Activated CD8-positive, alpha-beta T cell treated with anti-CD3 and anti-CD28 coated beads for 36 hours (primary cell): ENCODE measurements at regions not wholly inside any gene's neighbourhood (a gene's known extent, or its start where the extent isn't known, plus 50 kb on each side); places are given as distances from the start of the nearest gene placed in this dataset.

Source experiments
- ATAC-seq: fragments of 200-7000 bp; cut with Tn5 transposase; one replicate; pipeline ENCODE4 v1.10.0; 2021; ENCODE audit warnings: mild to moderate bottlenecking, moderate library complexity
- CTCF ChIA-PET: fragments of 350-600 bp; sonication (Branson Sonifier 250); formaldehyde crosslinking; loops from one replicate; lab custom pipeline; 2021; ENCODE audit warnings: antibody characterized with exemption; lab: Charles Lee
- POLR2A ChIA-PET: fragments of 350-600 bp; sonication (Branson Sonifier 250); formaldehyde crosslinking; loops from one replicate; lab custom pipeline; 2021; ENCODE audit warnings: antibody characterized with exemption; lab: Charles Lee
- DNase-seq: peaks from one replicate; pipeline ENCODE4 v3.0.0-alpha.2; 2020
- H3K27ac Mint-ChIP-seq: one replicate; pipeline ENCODE4 v1.8.0; 2021; ENCODE audit warnings: mild to moderate bottlenecking, mixed read lengths
- H3K27me3 Mint-ChIP-seq: one replicate; pipeline ENCODE4 v1.8.0; 2021; ENCODE audit warnings: mixed read lengths
- H3K36me3 Mint-ChIP-seq: one replicate; pipeline ENCODE4 v1.8.0; 2021; ENCODE audit warnings: low read depth, mixed read lengths
- H3K4me1 Mint-ChIP-seq: one replicate; pipeline ENCODE4 v1.8.0; 2021; ENCODE audit warnings: low read depth, mixed read lengths
- H3K4me3 Mint-ChIP-seq: one replicate; pipeline ENCODE4 v1.8.0; 2021; ENCODE audit warnings: mild to moderate bottlenecking, moderate library complexity, mixed read lengths
- H3K9me3 Mint-ChIP-seq: one replicate; pipeline ENCODE4 v1.8.0; 2021; ENCODE audit warnings: mixed read lengths
- CTCF ChIP-seq: fragments of 200-600 bp; IDR thresholded peaks from one replicate; pipeline ENCODE4 v1.8.0; 2022; ENCODE audit warnings: antibody characterized with exemption, mild to moderate bottlenecking
- intact Hi-C: fragments of 100-400 bp; cut with micrococcal nuclease; formaldehyde crosslinking; loops from one replicate; pipeline ENCODE4 v1.10.0; 2022

GRCh38 chr19:13712767-13713201, 51.5 kb upstream of the MRI1 start:
- Mint-ChIP-seq H3K9me3 (peaks cover 5% of the 10 kb centered on the region), H3K4me3 (no peak overlapping the region), H3K27me3 (peaks cover 9% of the 10 kb centered on the region), H3K27ac (no peak overlapping the region), H3K36me3 (no peaks in the 10 kb centered on the region), H3K4me1 (no peaks in the 10 kb centered on the region)
- ChIA-PET POLR2A (interaction anchor here (0.6 kb wide), 1 partner anchor 9 kb away, joined by 3 read pairs; no protein-coding TSS in a partner anchor), CTCF (no interaction called here)
- no peak for TF ChIP-seq CTCF
- DNase-seq (no peak), ATAC-seq (no peak)
- intact Hi-C loops = no loop called here

GRCh38 chr19:13707915-13708314, 56.4 kb upstream of the MRI1 start:
- no peak for TF ChIP-seq CTCF
- intact Hi-C loops = no loop called here
- DNase-seq = no peak
- CTCF ChIA-PET = no interaction called here
- no peaks in the 10 kb centered on the region for H3K4me1 Mint-ChIP-seq
- no peak for ATAC-seq
- POLR2A ChIA-PET = no interaction called here
- no peak overlapping the region for H3K4me3 Mint-ChIP-seq
- H3K27ac Mint-ChIP-seq = no peak overlapping the region
- H3K9me3 Mint-ChIP-seq = no peaks in the 10 kb centered on the region
- H3K36me3 Mint-ChIP-seq = no peaks in the 10 kb centered on the region
- peaks cover 5% of the 10 kb centered on the region for H3K27me3 Mint-ChIP-seq

- ChIA-PET CTCF (no interaction called here), POLR2A (no interaction called here)
- Mint-ChIP-seq H3K27me3 (peaks cover 5% of the 10 kb centered on the region), H3K27ac (no peak overlapping the region), H3K36me3 (no peaks in the 10 kb centered on the region), H3K4me1 (no peaks in the 10 kb centered on the region), H3K4me3 (no peak overlapping the region), H3K9me3 (no peaks in the 10 kb centered on the region)
- no peak for ATAC-seq
- DNase-seq = no peak
- intact Hi-C loops = no loop called here
- no peak for TF ChIP-seq CTCF
These were observed 58.3 kb upstream of the MRI1 start for GRCh38 chr19:13705928-13706447.

- peaks cover 5% of the 10 kb centered on the region for H3K27me3 Mint-ChIP-seq
- ATAC-seq (no peak), DNase-seq (no peak)
- H3K4me3 Mint-ChIP-seq = no peak overlapping the region
- no peak for TF ChIP-seq CTCF
- H3K27ac Mint-ChIP-seq = no peak overlapping the region
- intact Hi-C loops = no loop called here
- POLR2A ChIA-PET = no interaction called here
- CTCF ChIA-PET = no interaction called here
- H3K4me1 Mint-ChIP-seq = no peaks in the 10 kb centered on the region
- no peaks in the 10 kb centered on the region for H3K9me3 Mint-ChIP-seq
- no peaks in the 10 kb centered on the region for H3K36me3 Mint-ChIP-seq
These were observed 59.1 kb upstream of the MRI1 start for GRCh38 chr19:13705201-13705600.

- DNase-seq (no peak), ATAC-seq (no peak)
- POLR2A ChIA-PET = no interaction called here
- Mint-ChIP-seq H3K9me3 (no peaks in the 10 kb centered on the region), H3K4me1 (no peaks in the 10 kb centered on the region), H3K36me3 (no peaks in the 10 kb centered on the region), H3K27ac (no peak overlapping the region), H3K27me3 (peaks cover 5% of the 10 kb centered on the region), H3K4me3 (no peak overlapping the region)
- intact Hi-C loops = no loop called here
- TF ChIP-seq CTCF = no peak
- CTCF ChIA-PET = no interaction called here
These were observed 62.7 kb upstream of the MRI1 start for GRCh38 chr19:13701624-13702023.
